ENCODE measurements at regions not wholly inside any gene's neighbourhood (a gene's known extent, or its start where the extent isn't known, plus 50 kb on each side); places are given as distances from the start of the nearest gene placed in this dataset.

DNA sequence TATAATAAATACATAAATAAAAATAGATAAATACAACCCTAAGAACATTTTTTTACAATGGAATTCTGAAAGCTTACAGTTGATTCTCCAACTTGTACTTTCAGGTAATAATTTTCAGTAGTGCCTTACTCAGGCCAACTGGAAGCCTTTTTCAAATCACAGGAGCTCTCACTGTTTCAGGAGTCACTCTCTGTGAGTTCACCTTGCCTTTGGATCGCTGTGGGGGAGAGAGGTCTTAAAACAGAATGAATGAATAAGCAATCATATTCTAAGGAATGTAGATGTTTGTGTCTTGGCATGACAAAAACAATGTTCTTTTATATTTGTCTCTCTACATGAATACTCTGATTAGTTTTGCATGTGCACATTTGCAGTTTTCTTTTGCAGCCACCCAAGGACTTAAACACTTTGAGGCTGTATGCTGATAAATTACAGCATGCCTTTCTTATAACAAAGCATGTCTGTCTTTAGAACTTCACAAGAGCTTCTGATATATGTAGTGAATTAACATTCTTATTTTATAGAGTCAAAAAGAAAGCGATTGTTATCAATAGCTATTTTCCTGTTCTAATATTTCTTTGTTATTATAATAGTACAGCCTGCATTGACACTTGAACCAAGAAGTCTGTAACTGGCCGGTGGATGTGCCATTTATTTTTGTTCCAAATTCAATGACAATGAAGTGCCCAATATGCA, 1111.5 kb upstream of the ATXN8OS start:
- H3K27me3 ChIP-seq, result no peaks in the 10 kb centered on the region
- TF ChIP-seq, protein P1, sequence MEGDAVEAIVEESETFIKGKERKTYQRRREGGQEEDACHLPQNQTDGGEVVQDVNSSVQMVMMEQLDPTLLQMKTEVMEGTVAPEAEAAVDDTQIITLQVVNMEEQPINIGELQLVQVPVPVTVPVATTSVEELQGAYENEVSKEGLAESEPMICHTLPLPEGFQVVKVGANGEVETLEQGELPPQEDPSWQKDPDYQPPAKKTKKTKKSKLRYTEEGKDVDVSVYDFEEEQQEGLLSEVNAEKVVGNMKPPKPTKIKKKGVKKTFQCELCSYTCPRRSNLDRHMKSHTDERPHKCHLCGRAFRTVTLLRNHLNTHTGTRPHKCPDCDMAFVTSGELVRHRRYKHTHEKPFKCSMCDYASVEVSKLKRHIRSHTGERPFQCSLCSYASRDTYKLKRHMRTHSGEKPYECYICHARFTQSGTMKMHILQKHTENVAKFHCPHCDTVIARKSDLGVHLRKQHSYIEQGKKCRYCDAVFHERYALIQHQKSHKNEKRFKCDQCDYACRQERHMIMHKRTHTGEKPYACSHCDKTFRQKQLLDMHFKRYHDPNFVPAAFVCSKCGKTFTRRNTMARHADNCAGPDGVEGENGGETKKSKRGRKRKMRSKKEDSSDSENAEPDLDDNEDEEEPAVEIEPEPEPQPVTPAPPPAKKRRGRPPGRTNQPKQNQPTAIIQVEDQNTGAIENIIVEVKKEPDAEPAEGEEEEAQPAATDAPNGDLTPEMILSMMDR (IDR thresholded peaks at IDR 0.05; ENCODE audit: low read depth, low read length), result no peak
- H3K36me3 ChIP-seq, result no peaks in the 10 kb centered on the region
- H3K4me3 ChIP-seq (ENCODE audit: low read depth, low read length), result no peak overlapping the region
- no peaks in the 10 kb centered on the region for H3K9me3 ChIP-seq
- no peak for DNase-seq
- no peaks in the 10 kb centered on the region; the same call in 1 of the 2 replicates for H3K4me1 ChIP-seq

DNA sequence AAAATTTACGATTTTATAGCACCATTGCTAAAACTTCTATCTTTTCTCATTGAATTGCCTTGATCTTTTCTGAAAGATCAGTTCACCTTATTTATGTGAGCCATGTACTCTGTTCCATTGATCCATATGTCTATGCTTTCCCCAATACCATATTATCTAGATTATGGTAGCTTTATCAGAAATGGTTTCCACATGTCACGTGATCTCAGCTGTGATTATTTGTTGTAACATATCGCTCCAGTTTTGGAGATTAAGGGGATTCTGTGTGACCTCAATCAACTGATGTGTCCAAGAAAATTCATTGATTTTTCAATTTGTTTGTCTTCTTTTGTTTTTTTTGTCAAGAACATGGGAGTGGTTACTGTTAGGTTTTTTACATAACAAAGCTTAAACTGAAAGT, 1114.5 kb upstream of the ATXN8OS start:
- TF ChIP-seq, protein P1 (IDR thresholded peaks at IDR 0.05; ENCODE audit: low read depth, low read length), result no peak
- no peaks in the 10 kb centered on the region for H3K9me3 ChIP-seq
- H3K4me1 ChIP-seq, result no peaks in the 10 kb centered on the region; the same call in 1 of the 2 replicates
- no peak for DNase-seq
- H3K27me3 ChIP-seq, result no peaks in the 10 kb centered on the region
- no peak overlapping the region for H3K4me3 ChIP-seq (ENCODE audit: low read depth, low read length)
- no peaks in the 10 kb centered on the region for H3K36me3 ChIP-seq

DNA sequence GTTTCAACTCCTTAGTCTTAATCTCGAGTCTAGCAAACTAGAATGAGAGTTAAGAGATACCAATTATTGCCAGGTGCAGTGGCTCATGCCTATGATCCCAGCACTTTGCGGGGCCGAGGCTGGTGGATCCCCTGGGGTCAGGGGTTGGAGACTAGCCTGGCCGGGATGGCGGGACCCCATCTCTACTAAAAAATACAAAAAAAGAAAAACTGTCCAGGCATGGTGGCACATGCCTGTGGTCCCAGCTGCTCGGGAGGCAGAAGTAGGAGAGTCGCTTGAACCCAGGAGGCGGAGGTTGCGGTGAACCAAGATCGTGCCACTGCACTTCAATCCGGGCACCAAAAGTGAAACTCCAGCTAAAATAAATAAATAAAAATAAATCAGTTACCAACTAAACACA, 1119.5 kb upstream of the ATXN8OS start:
- H3K27me3 ChIP-seq, result no peaks in the 10 kb centered on the region
- no peak for DNase-seq
- TF ChIP-seq, protein P1 (IDR thresholded peaks at IDR 0.05; ENCODE audit: low read depth, low read length), result no peak
- no peaks in the 10 kb centered on the region for H3K4me1 ChIP-seq
- no peaks in the 10 kb centered on the region for H3K9me3 ChIP-seq
- H3K4me3 ChIP-seq (ENCODE audit: low read depth, low read length), result no peak overlapping the region
- H3K36me3 ChIP-seq, result no peaks in the 10 kb centered on the region

DNA sequence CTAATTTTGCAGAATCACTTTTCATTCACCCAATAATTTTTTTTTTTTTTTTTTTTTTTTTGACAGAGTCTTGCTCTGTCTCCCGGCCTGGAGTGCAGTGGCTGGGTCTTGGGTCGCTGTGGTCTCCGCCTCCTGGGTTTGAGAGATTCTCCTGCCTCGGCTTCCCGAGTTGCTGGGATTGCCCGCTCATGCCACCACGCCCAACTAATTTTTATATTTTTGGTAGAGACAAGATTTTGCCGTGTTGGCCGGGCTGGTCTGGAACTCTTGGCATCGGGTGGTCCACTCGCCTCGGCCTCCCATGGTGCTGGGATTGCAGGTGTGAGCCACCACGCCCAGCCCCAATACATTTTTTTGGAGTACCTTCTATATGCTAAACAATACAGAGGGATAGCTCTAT, 1120.0 kb upstream of the ATXN8OS start:
- no peak for DNase-seq
- no peaks in the 10 kb centered on the region for H3K4me1 ChIP-seq
- TF ChIP-seq, protein P1 (IDR thresholded peaks at IDR 0.05; ENCODE audit: low read depth, low read length), result no peak
- H3K9me3 ChIP-seq, result no peaks in the 10 kb centered on the region
- H3K27me3 ChIP-seq, result no peaks in the 10 kb centered on the region
- no peaks in the 10 kb centered on the region for H3K36me3 ChIP-seq
- no peak overlapping the region for H3K4me3 ChIP-seq (ENCODE audit: low read depth, low read length)

DNA sequence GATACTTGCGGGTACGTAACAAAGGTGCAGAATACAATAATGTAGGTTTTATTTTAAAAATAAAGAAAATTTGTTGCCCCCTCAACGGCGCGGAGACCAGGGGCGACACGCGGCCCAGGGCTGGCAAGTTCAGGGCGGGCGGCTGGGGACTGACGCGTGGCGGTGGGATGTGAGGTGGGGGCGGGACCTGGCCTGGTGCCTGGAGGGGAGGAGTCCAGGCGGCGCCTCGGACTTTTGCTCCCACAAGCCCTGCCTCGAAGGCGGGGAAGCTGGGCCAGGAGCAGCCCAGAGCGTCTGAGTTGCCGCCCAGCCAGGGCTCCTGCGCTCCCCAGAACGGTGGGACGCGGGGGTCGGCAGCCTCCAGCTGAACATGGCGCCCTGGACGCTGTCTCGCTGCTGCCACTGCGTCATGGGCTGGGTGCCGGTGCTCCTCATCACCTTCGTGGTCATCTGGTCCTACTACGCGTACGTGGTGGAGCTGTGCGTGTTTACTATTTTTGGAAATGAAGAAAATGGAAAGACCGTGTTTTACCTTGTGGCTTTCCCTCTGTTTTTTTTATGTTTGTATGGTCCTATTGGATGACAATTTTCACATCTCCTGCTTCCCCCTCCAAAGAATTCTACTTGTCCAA, 1122.8 kb upstream of the ATXN8OS start:
- Histone ChIP-seq H3K4me3 (ENCODE audit: low read depth, low read length) (no peak overlapping the region), H3K36me3 (no peaks in the 10 kb centered on the region), H3K27me3 (no peaks in the 10 kb centered on the region), H3K4me1 (no peaks in the 10 kb centered on the region), H3K9me3 (no peaks in the 10 kb centered on the region)
- TF ChIP-seq, protein P1 (IDR thresholded peaks at IDR 0.05; ENCODE audit: low read depth, low read length), result no peak
- DNase-seq, result no peak

DNA sequence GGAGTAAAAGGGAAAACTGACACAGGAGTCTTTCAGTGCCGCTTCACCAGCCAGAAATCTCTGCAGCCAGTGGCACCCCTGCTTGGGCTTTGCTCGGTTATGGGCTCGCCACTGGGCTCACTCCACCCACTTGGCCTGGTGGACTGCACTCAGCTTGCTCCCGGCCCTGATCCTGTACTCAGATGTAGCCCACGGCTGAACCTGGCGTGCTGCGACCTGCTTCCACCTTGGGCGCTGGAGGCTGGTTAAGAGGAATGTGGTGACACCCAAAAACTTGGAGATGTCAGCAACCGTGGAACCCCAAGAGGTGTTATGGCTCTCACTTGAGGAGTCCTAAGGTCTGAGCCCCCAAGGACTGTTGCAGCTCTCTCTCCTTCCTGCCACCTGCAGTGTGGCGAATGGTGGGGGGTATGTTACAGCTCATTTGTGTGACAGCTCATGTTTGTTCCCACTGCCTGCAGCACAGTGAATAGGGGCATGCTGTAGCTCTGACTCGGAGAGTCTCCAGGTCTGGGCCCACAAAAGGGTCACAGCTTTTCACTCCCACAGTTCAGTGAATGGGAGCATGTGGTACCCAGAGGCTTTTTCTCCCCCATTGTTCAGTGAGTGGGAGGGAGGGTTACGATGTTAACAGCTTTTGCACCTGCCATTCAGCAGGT, 1124.5 kb upstream of the ATXN8OS start:
- no peak overlapping the region for H3K4me3 ChIP-seq (ENCODE audit: low read depth, low read length)
- DNase-seq, result no peak
- no peaks in the 10 kb centered on the region for H3K36me3 ChIP-seq
- H3K27me3 ChIP-seq, result no peaks in the 10 kb centered on the region
- H3K9me3 ChIP-seq, result no peaks in the 10 kb centered on the region
- TF ChIP-seq, protein P1 (IDR thresholded peaks at IDR 0.05; ENCODE audit: low read depth, low read length), result no peak
- no peaks in the 10 kb centered on the region for H3K4me1 ChIP-seq
